ENCODE measurements at regions not wholly inside any gene's neighbourhood (a gene's known extent, or its start where the extent isn't known, plus 50 kb on each side); places are given as distances from the start of the nearest gene placed in this dataset.

DNA sequence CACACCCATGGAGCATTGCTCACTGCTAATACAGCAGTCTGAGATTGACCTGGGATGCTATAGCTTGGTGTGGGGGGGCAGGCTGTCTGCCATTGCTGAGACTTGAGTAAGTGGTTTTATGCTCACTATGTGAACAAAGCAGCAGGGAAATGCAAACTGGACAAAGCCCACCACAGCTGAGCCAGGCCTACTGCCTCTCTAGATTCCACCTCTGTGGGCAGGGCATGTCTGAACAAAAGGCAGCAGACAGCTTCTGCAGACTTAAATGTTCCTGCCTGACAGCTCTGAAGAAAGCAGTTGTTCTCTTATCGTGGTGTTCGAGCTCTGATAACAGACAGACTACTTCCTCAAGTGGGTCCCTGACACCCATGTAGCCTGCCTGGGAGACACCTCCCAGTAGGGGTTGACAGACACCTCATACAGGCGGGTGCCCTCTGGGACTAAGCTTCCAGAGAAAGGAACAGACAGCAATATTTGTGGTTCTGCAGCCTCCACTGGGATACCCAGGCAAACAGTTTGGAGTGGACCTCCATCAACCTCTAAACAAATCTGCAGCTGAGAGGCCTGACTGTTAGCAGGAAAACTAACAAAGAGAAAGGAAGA is 2204.8 kb downstream of the TP53TG3F start:
- peaks cover 0 to 6% (median 0%) of the 10 kb centered on the region in 4 donors for H3K9me3 ChIP-seq

DNA sequence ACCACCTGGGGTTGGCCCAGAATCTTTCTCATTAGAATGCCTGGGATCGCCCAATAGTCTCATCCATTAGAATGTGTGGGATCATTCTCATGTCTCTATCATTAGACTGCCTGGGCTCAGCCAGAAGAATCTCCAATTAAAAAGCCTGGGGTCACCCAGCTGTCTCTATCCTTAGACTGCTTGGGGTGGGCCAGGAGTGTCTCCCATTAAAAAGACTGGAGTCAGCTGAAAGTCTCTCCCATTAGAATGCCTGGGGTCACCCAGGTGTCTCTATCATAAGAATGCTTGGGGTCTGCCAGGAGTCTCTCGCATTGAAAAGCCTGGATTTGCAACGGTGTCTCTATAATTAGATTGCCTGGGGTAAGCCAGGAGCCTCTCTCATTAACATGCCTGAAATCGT is 2225.7 kb downstream of the TP53TG3F start:
- 50% methylated on average over 3 of the region's 4 CpGs for WGBS (ENCODE audit: insufficient coverage, low coverage, low lambda C conversion rate, missing lambda C conversion rate)
- no peak overlapping the region for H3K27ac ChIP-seq
- ATAC-seq (no peak), DNase-seq (no peak)
- H3K9me3 ChIP-seq, result peaks cover 0 to 5% (median 0%) of the 10 kb centered on the region in 4 donors
- no peaks in the 10 kb centered on the region for H3K27me3 ChIP-seq
- TF ChIP-seq, protein P1, sequence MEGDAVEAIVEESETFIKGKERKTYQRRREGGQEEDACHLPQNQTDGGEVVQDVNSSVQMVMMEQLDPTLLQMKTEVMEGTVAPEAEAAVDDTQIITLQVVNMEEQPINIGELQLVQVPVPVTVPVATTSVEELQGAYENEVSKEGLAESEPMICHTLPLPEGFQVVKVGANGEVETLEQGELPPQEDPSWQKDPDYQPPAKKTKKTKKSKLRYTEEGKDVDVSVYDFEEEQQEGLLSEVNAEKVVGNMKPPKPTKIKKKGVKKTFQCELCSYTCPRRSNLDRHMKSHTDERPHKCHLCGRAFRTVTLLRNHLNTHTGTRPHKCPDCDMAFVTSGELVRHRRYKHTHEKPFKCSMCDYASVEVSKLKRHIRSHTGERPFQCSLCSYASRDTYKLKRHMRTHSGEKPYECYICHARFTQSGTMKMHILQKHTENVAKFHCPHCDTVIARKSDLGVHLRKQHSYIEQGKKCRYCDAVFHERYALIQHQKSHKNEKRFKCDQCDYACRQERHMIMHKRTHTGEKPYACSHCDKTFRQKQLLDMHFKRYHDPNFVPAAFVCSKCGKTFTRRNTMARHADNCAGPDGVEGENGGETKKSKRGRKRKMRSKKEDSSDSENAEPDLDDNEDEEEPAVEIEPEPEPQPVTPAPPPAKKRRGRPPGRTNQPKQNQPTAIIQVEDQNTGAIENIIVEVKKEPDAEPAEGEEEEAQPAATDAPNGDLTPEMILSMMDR (IDR thresholded peaks at IDR 0.05), result no peak
- TF ChIP-seq POLR2A (IDR thresholded peaks at IDR 0.05), result no peak
- intact Hi-C loops (cut with DNase I), result no loop called here
- H3K36me3 ChIP-seq, result no peaks in the 10 kb centered on the region
- H3K4me3 ChIP-seq, result no peak overlapping the region
- H3K4me1 ChIP-seq, result no peaks in the 10 kb centered on the region

More for the DNA sequence above, 2204.8 kb downstream of the TP53TG3F start:
- H3K27ac ChIP-seq, result no peak overlapping the region
- intact Hi-C loops (cut with DNase I), result no loop called here
- TF ChIP-seq POLR2A (IDR thresholded peaks at IDR 0.05), result no peak
- TF ChIP-seq, protein P1 (IDR thresholded peaks at IDR 0.05), result no peak
- H3K36me3 ChIP-seq, result no peaks in the 10 kb centered on the region
- DNase-seq, result no peak
- 43% methylated on average over 1 of the region's 3 CpGs for WGBS (ENCODE audit: insufficient coverage, low coverage, low lambda C conversion rate, missing lambda C conversion rate)
- no peaks in the 10 kb centered on the region for H3K27me3 ChIP-seq
- H3K4me3 ChIP-seq, result no peak overlapping the region
- ATAC-seq, result no peak
- H3K4me1 ChIP-seq, result no peaks in the 10 kb centered on the region

DNA sequence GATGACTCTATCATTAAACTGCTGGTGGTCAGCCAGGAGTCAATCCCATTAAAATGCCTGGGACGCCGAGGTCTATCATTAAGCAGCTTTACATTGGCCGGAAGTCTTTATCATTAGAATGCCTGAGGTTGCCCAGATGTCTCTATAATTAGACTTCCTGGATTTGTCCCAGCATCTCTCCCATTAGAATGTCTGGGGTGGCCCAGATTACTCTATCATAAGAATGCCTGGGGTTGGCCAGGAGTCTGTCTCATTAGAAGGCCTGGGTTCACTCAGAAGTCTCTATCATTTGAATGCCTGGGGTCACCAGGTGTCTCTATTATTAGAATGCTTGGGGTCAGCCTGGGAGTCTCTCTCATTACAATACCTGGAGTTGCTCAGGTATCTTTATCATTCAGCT is 2227.2 kb downstream of the TP53TG3F start:
- Histone ChIP-seq H3K9me3 (no peaks in the 10 kb centered on the region), H3K4me1 (no peaks in the 10 kb centered on the region), H3K27me3 (no peaks in the 10 kb centered on the region), H3K27ac (no peak overlapping the region), H3K36me3 (no peaks in the 10 kb centered on the region), H3K4me3 (no peak overlapping the region)
- WGBS (ENCODE audit: insufficient coverage, low coverage, low lambda C conversion rate, missing lambda C conversion rate), result no CpG with 5 or more reads among the region's 3 CpGs
- TF ChIP-seq POLR2A (IDR thresholded peaks at IDR 0.05), result no peak
- TF ChIP-seq, protein P1 (IDR thresholded peaks at IDR 0.05), result no peak
- no peak for DNase-seq
- no peak for ATAC-seq
- intact Hi-C loops (cut with DNase I), result no loop called here

DNA sequence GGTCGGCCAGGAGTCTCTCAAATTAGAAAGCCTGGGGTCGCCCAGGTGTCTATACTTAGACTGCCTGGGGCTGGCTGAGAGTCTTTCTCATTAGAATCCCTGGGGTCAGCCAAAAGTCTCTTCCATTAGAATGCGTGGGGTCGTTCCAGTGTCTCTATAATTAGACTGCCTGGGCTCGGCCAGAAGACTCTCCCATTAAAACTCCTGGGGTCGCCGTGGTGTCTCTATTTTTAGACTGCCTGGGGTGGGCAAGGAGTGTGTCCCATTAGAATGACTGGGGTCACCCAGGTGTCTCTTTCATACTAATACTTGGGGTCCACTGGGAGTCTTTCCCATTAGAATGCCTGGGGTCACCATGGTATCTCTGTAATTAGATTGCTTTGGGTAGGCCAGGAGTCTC is 2227.7 kb downstream of the TP53TG3F start:
- Histone ChIP-seq H3K36me3 (no peaks in the 10 kb centered on the region), H3K4me1 (no peaks in the 10 kb centered on the region), H3K4me3 (no peak overlapping the region), H3K27me3 (no peaks in the 10 kb centered on the region), H3K9me3 (no peaks in the 10 kb centered on the region), H3K27ac (no peak overlapping the region)
- WGBS (ENCODE audit: insufficient coverage, low coverage, low lambda C conversion rate, missing lambda C conversion rate), result 25% methylated on average over 2 of the region's 7 CpGs
- DNase-seq (peak in 1 of 3 donors; percentile 10), ATAC-seq (no peak)
- intact Hi-C loops (cut with DNase I), result no loop called here
- no peak for TF ChIP-seq POLR2A (IDR thresholded peaks at IDR 0.05)
- TF ChIP-seq, protein P1 (IDR thresholded peaks at IDR 0.05), result no peak

- H3K27me3 ChIP-seq, result no peaks in the 10 kb centered on the region
- 29% methylated on average over 3 of the region's 5 CpGs for WGBS (ENCODE audit: insufficient coverage, low coverage, low lambda C conversion rate, missing lambda C conversion rate)
- H3K27ac ChIP-seq, result no peak overlapping the region
- intact Hi-C loops (cut with DNase I), result no loop called here
- no peaks in the 10 kb centered on the region for H3K4me1 ChIP-seq
- H3K9me3 ChIP-seq, result no peaks in the 10 kb centered on the region
- no peak overlapping the region for H3K4me3 ChIP-seq
- TF ChIP-seq, protein P1 (IDR thresholded peaks at IDR 0.05), result no peak
- no peak for TF ChIP-seq POLR2A (IDR thresholded peaks at IDR 0.05)
- no peak for ATAC-seq
- H3K36me3 ChIP-seq, result no peaks in the 10 kb centered on the region
- DNase-seq, result no peak
Measured at GRCh38 chr16:35687781-35688180, 2228.4 kb downstream of the TP53TG3F start.

All from right lobe of liver (tissue), 6 donors.